ENCODE measurements at regions not wholly inside any gene's neighbourhood (a gene's known extent, or its start where the extent isn't known, plus 50 kb on each side); places are given as distances from the start of the nearest gene placed in this dataset.

GRCh38 chr13:34128661-34129060 is 310.7 kb downstream of the RFC3 start:
- no peak for DNase-seq

- DNase-seq: no peak
Measured at GRCh38 chr13:34129436-34129835, 311.5 kb downstream of the RFC3 start.

GRCh38 chr13:34137200-34137599 is 319.3 kb downstream of the RFC3 start:
- no peak for DNase-seq

DNA sequence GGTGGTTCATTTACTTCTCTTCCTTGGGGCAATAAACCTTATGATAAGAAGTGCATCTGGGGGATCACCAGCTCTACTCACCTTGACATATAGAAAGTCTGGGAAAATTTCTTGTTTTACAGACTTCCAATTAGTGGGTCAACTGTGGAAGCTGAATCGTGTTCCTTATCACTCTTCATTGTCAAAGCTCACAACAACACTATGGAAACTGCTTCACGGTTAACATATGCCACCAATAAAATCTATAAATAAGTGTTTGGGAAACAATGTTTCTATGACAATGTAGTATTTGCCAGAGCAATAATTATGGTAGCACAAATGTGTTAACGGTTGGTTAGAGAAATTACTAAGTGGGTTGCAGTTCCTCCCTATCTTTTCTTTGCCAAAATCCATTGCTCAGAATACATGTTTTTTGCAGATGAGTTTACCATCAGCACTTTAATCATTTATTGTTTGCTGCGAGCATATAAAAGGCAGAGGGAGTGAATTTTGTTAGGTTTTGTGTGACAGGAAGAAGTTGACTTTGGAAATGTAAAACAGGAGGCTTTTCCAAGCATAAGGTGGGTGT is 321.8 kb downstream of the RFC3 start:
- no peak for DNase-seq

DNA sequence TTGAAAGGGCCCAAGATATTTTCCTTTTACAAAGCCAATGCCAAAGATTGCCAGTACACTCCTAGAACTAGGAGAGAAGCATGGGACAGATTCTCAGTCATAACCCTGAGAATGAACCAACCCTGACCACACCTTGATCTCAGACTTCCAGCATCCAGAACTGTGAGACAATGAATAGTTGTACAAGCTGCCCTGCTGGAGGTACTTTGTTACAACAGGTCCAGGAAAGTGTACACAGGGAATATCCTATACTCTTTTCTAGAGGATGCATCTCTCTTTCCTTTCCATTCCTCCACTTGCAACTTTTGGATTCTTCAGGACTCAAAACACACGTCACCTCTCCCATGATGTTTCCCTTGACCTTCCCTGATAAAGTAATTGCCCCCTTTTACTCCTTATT is 325.7 kb downstream of the RFC3 start:
- DNase-seq: no peak

DNA sequence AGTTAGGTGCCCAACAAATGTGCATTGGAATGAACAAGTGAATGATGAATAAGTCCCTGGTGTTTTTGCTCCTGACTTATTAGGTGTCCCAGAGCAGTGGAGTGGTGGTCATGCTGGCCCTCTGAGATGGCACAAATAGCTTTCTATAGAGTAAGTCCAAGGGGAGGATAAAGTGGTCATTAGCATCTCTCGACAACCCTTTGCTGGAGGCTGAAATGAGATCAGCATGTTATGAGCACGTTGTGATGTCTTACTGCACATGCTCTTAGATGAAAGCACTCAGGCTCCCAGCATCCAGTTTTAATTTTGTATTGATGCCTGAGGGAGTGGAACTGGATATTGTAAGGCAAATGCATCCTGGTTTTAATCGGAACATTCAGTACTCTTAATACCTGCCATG is 326.2 kb downstream of the RFC3 start:
- no peak for DNase-seq

DNA sequence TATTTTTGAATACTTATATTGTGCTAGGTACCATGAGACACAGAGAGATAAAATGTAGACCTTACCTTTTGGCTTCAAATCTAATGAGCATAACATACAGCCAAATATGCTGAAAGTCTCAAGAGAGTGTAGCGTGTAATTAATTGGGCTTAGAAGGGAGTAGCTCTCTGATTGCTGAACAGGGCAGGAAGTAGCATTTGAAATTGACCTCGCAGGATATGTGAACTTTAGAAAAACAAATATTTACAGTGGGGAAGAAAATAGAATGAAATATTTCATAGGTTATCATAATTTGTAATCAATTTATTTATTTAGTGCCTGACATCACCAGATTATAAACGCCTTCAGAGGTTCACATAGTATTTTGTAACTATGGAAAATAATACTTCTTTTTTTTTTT is 327.1 kb downstream of the RFC3 start:
- no peak for DNase-seq

GRCh38 chr13:34148359-34148758 is 330.4 kb downstream of the RFC3 start:
- no peak for DNase-seq

- DNase-seq: no peak
Measured at GRCh38 chr13:34151885-34152284, 333.9 kb downstream of the RFC3 start.

DNA sequence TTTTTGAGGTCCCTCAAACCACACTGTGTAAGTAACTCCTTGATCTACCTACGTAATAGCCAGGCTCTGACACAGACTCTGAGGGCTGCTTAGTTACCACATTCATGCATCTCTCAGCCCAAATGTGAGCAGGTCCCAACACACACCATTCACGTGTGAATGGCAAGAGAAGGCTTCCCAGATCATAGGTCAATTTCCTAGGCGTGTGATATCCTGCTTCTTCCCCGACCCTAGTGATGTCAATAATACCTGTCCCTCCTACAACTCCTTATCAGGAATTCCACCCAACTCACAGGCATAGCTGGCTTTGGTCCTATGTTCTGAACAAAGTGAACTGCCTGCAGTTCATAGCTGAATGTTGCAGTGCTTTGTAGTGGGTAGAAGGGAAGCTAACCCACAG is 334.5 kb downstream of the RFC3 start:
- peak in 1 of 5 experiments; percentile 32 for DNase-seq

- no peak for DNase-seq
Measured at GRCh38 chr13:34152996-34153395, 335.0 kb downstream of the RFC3 start.

GRCh38 chr13:34153428-34154180 is 335.7 kb downstream of the RFC3 start:
- DNase-seq: no peak

DNA sequence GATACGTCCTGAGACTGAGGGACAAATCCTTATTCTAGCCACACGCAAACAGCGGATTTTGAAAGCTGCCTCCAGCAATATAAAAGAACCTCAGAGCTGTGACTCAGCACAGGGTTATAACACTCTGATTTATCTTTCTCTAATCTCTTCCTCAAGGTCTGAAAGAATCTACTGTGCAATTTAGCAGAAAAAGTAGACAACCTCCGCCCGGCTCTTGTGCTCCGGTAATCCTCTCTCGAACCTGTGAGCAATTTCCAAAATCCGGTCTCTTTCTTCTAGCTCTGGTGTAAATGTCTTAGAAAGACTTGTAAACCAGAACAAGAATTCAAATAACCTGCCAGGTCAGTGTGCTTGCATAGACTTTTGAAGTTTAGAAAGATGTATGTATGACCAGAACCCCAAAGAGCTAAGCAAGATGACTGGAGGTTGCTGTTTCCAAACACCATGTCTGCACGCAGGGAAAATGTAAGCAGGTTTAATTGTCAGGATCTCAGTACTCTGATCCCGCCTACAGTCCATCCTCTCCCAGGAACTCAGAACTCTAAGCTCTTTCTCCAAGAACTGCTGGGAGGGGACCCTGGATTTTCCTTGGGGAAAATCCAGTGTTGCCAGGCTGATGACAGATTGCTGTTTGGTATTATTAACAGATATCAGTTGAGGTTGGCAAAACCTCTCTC is 338.1 kb downstream of the RFC3 start:
- DNase-seq: peak in 1 of 5 experiments; percentile 66

DNA sequence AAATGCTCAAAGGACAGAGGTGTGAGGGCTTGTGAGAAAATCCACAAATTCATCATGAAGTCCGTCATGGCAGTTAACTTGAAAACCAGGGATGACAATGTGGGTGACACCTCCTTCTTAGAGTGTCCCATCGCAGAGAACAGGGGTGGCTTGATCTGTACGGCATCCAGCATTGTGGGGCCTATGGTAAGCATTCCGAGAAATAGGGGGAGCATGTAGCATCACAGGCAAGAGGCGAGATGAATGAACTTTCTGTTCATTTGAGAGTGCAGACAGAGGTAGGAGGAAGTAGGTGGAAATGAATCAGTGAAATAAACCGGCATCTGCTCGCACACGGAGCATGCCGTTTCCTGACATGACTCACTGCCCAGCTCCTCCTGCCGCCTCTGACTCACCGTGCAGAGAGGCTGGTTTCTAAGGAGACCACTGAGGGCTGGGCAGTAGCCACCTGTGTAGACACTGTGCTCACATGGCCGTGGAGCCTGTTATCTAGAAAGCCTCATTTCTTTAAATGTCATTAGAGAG is 339.0 kb downstream of the RFC3 start:
- DNase-seq: peak in 1 of 5 experiments; percentile 93

DNA sequence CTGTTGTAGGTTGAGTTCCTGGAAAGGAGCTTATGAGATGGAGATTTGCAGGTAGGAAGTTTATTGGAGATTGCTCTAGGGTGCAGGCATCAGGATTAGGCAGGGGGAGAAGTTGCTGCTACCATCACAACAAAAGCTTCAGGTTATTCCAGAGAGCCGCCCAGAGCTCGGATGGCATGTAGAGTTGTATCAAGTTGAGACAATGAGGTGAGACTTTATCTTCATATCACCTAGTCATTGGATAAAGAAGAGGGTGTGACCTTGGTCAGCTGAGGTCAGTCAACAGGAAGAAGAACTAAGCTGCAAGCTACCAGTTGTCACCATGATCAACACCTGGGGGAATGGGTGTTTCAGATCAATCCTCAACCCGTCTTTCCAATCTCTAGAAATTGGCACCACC is 342.0 kb downstream of the RFC3 start:
- DNase-seq: no peak

DNA sequence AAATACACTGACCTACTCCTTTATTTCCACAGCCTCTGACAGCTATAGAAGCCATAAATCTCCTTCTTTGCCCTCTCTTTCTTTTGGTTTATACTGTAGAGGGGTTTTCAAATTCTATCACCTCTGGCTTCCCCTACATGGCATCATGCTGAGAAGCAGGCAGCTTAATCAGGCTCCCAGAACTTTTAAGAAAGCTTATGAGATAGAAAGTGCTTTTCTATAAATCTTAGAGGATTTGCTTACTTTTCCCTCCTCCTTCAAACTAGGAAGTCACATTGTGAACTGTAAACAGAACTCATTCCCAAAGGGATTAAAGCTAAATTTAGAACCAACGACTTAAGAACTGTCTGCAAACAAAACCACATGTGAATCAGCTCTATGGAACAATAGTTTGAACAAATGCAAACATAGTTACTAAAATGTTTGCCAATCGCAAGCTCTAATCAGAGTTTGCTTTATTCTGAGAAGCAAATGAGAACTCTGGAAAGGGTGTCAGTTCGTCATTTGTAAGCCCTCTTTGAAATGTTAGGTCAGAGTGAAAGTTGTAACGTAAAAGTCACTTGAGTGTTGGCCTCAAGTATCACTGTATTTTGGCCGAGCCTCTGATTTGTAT is 344.1 kb downstream of the RFC3 start:
- DNase-seq: no peak

- no peak for DNase-seq
Measured at GRCh38 chr13:34162544-34162933, 344.6 kb downstream of the RFC3 start.

DNA sequence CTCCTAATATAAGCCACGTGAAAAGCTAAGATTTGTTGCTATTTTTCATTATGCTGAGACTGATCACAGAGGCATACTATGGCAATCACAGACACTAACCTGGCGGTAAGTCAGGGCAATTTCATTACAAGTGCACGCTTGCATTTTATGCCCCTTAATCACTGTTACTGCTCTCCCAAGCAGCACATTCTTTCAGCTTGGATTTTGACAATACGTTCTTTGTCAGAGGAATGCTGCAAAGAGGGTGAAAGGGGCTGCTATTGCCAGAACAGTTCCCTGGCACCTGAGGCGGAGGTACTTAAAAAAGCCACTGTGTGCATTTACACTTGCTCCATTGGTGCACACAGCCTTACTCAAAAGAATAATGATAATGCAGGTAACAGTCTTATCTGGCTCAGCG is 346.6 kb downstream of the RFC3 start:
- DNase-seq: no peak

- no peak for DNase-seq
Measured at GRCh38 chr13:34165158-34165557, 347.2 kb downstream of the RFC3 start.

DNA sequence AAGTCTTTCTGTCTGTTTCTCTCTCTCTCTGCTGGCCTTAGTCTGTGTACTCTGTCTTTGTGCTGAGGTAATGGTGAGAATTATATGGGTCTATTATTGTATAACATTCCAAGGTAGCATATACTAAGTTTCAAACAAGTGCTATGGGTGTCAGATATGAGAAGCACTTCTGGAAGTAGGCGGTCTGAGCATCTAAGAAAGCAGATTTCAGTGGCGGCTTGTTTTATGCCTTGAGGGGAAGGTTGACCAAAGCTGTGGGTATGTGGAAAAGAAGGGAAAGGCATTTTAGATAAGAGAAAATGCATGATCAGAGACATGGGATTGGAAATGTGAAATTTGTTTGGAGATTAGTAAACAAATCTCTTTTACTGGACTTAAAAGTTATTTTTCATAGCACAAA is 348.5 kb downstream of the RFC3 start:
- no peak for DNase-seq

- no peak for DNase-seq
Measured at GRCh38 chr13:34167347-34167746, 349.4 kb downstream of the RFC3 start.

DNA sequence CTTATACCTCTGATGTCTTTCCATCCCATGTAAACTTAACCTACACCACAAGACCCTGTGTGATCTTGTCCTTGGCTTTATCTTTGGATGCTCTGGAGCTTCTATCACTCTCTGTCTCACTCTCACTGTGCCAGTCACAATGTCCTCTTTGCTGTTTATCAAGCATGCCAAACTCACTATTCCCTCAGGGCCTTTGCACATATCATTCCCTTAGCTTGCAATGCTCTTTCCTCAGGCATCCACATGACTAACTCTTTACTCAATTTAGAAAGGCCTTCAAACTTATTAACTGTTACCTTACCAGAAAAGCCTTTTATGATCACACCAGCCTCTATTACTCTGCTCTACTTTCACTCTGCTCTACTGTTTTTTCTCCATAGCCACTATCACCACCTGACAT is 354.1 kb downstream of the RFC3 start:
- DNase-seq: no peak

DNA sequence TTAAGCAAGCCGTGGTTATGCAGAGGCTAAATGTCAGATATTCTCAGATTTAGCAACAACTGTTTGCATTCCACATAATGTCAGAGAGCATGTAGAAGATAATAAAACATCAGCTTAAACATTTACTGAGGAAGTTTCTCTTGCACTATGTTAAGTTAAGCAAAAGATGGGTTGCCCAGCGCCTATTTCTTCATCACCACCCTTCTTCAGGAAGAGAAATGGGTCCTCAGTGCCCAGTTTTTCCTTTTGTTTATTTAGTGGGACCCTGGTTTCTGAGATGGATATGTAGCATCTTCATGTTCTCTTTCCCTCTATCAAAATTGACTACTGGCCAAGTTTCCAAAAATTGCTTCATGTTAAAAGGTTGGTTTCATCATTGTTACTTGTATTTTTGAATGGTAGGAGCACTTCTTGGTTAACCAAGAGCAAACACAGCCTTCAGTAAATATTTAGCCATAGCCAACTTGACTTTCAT is 356.8 kb downstream of the RFC3 start:
- no peak for DNase-seq

Measured in T-helper 2 cell (primary cell).